Skeletal muscle cell (primary cell): ENCODE measurements at regions not wholly inside any gene's neighbourhood (a gene's known extent, or its start where the extent isn't known, plus 50 kb on each side); places are given as distances from the start of the nearest gene placed in this dataset.

Experiments
- DNase-seq: peaks from one replicate; pipeline ENCODE4 v3.0.0-alpha.2; 2010; ENCODE audit warnings: low read depth
- H3K4me3 ChIP-seq: 2 replicates; pipeline ENCODE4 v1.5.1; 2011; ENCODE audit warnings: low read depth, mild to moderate bottlenecking, control low read depth, low read length, moderate library complexity

GRCh38 chr2:41955316-41956043 is 92.3 kb upstream of the PKDCC start:
- H3K4me3 ChIP-seq, result no peak overlapping the region
- DNase-seq, result no peak

DNA sequence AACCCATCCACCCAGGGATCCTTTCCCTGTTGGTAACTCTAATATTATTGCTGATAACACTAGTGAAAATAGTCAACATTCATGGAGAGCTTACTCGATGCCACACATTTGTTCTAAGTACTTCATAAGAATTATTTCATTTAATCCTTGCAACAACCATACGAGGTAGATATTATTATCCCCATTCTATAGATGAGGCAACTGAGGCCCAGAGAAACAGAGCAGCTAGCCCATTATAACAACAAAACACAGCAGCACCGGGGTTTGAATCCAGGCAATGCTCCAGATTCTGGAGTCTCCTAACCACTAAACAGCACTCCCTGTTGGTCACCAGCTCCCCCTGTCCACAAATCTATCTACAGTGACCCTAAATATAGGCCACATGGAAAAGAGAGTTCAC is 90.4 kb upstream of the PKDCC start:
- no peak for DNase-seq
- no peak overlapping the region for H3K4me3 ChIP-seq

GRCh38 chr2:41958251-41958650 is 89.6 kb upstream of the PKDCC start:
- no peak overlapping the region for H3K4me3 ChIP-seq
- DNase-seq, result no peak

GRCh38 chr2:41958775-41959174 is 89.0 kb upstream of the PKDCC start:
- H3K4me3 ChIP-seq, result no peak overlapping the region
- DNase-seq, result no peak

GRCh38 chr2:41959760-41960159 is 88.1 kb upstream of the PKDCC start:
- H3K4me3 ChIP-seq, result no peak overlapping the region
- DNase-seq, result no peak

GRCh38 chr2:41962922-41963622 is 84.7 kb upstream of the PKDCC start:
- H3K4me3 ChIP-seq, result no peak overlapping the region
- DNase-seq, result no peak

DNA sequence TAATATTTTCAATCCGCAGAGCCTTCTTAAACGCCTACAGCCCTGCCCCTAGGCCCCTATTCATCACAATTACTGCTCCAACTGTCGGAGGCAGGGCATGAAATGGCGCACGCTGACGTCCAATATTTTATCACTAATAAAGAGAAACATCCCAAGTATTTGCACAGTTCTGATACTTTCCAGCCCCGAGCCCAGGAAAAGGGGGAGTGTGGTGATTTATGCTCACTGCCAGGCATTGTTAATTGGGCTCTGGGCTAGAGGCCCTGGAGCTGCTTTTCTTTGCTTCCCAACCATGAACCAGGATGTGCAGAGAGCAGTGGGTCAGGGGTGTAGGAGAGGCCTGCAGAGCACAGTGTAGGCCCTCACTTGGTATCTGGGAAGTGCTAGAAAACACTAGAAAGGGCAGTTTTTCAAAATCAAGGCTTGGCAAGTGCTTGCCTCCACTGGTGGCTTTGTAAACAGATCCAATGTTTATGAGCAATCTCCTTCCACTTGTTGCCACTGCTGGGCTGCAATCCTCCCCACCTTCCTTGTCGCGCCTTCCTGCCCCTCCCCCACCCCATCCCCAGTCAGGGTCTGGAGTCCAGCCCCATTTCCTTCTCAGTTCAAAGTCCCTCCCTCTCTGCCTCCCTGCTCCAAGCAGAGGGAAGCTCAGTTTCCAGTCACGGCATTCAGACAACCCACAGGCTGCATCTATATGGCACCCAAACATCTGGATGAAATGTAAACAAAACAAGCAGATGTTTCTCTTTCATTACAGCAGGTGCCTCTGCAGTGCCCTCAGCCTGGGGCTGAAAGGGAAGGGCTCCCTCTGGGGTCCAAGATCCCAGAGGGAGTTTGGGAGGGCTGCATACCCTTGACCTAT is 83.9 kb upstream of the PKDCC start:
- H3K4me3 ChIP-seq, result no peak overlapping the region
- no peak for DNase-seq

DNA sequence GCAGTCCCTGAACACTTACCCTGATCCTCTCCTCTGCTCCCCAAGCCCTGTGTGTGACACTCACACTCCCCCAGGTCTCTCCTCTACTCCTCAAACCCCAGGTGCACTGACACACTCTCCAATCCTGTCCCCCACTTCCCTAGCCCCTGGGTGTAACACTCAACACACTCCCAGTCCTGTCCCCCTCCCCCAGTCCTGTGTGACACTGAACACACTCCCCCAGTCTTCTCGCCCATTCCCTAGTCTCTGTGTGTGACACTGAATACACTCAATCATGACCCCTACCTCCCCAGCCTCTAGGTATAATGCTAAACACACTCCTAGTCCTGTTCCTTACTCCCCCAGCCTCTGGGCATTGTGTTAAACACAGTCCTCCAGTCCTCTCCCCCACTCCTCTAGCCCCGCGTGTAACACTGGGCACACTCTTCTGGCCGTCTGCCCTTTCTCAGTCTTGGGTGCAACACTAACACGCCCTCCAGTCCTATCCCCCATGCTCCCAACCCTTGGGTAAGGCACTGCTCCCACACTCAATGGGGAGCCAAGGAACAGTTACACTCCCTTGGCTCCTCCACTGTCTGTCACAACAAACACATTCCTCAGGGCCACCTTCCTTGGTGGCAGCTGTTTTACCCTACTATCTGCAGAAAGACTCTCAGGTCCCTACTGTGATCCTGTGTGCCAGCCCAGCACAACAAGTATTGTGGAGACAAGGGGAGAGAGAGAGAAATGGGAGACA is 82.5 kb upstream of the PKDCC start:
- no peak overlapping the region for H3K4me3 ChIP-seq
- no peak for DNase-seq

DNA sequence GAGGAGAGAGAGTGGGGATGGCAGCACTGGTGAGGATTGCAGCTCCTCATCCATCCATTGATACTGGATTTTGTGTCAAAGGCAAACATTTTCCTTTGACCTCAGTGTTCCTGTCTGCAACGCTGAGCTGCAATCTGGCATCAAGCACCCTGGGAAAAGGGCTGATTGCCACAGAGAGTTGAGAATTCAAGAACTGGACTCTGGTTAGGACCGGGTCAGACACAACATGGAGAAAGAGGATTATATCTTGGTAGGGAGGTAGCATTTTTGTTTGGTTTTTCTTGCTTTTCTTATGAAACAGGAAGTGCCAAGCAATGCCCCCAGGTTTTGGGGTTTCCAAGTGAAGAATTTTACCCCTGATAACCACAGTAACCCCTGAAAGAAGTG is 81.9 kb upstream of the PKDCC start:
- no peak overlapping the region for H3K4me3 ChIP-seq
- peak; percentile 43 for DNase-seq

GRCh38 chr2:41966431-41966893 is 81.4 kb upstream of the PKDCC start:
- H3K4me3 ChIP-seq, result no peak overlapping the region
- peak; percentile 93 for DNase-seq

- H3K4me3 ChIP-seq, result no peak overlapping the region
- DNase-seq, result no peak
Measured at GRCh38 chr2:41966920-41967319, 80.9 kb upstream of the PKDCC start.

DNA sequence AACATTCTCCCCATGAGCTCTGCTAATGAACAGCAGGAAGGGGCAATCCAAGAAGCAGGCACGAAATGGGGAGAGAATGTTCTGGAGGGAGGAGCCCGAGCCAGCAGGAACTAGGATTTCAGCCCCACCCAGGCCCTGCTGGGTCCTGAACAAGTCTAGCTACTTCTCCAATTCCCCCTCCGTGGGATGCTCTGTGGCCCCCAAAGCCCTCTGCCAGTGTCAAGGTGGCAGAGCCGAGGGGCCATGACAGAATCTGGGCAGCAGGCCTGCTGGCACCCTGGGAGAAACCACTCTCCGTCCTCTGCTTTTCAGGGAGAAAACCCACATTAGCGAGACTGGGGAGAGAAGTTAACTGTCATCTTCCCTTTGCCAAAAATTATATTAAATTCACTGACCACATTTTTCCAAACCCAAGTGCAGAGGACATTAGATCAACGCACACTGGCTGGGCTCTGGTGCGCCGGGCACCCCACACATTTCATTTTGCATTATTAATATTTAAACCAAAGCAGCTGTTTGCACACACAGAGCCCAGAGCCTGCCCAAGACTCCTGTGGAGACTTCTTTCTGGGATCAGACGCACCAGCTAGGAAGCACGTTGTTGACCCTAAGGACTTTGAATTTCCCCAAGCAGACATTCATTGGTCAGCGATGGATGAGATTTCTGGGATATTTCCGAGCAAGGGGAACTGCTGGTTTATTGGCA is 80.2 kb upstream of the PKDCC start:
- no peak for DNase-seq
- no peak overlapping the region for H3K4me3 ChIP-seq

DNA sequence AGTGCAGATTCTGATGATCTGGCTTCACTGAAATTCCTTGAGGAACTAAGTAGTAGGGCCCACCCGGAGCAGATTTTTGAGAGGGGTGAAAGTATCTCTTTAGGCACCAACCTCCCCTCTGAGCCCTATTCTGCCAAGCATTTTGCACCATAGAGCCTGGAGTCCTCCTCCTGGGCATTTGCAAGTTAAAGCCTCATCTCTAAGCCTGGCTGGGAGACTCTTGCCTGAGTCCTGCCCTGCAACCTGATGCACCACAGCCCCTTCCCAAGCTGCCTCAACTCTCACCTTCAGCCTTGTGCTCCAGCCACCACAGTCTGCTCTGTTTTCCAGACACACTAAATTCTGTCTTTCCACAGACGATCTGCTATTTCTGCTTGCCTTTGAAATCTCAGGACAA is 79.6 kb upstream of the PKDCC start:
- no peak for DNase-seq
- H3K4me3 ChIP-seq, result no peak overlapping the region

- no peak overlapping the region for H3K4me3 ChIP-seq
- DNase-seq, result no peak
Measured at GRCh38 chr2:41970988-41971660, 76.7 kb upstream of the PKDCC start.

- H3K4me3 ChIP-seq, result no peak overlapping the region
- DNase-seq, result no peak
Measured at GRCh38 chr2:41972179-41972578, 75.6 kb upstream of the PKDCC start.

GRCh38 chr2:41972819-41973218 is 75.0 kb upstream of the PKDCC start:
- no peak for DNase-seq

DNA sequence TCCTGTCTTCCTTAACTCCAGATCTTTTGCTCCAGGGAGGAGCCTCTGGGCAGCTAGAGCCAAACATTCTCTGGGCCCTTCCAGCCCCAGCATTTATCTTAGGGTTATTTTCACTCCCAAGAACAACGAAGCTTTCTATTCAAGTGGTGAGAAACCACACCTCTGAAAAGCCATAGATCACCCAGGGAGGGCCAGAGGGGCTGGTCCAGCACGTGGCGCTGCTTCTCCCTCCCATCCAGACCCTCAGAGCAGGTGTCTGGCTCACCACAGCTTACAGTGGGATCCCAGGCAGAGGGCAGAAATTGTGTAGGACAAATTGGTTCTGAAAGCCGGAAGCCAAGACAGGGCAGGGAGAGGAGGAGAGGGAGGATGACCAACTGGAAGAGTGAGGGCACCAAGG is 74.0 kb upstream of the PKDCC start:
- DNase-seq, result no peak
- H3K4me3 ChIP-seq, result no peak overlapping the region

More at GRCh38 chr2:41972819-41973218, 75.0 kb upstream of the PKDCC start:
- H3K4me3 ChIP-seq, result no peak overlapping the region

GRCh38 chr2:41981417-41981816 is 66.4 kb upstream of the PKDCC start:
- DNase-seq, result no peak
- no peak overlapping the region for H3K4me3 ChIP-seq
